ENCODE measurements at regions not wholly inside any gene's neighbourhood (a gene's known extent, or its start where the extent isn't known, plus 50 kb on each side); places are given as distances from the start of the nearest gene placed in this dataset.

GRCh38 chr13:111502957-111503356 lies 182.5 kb downstream of the TEX29 start:
- TF ChIP-seq, protein P1, sequence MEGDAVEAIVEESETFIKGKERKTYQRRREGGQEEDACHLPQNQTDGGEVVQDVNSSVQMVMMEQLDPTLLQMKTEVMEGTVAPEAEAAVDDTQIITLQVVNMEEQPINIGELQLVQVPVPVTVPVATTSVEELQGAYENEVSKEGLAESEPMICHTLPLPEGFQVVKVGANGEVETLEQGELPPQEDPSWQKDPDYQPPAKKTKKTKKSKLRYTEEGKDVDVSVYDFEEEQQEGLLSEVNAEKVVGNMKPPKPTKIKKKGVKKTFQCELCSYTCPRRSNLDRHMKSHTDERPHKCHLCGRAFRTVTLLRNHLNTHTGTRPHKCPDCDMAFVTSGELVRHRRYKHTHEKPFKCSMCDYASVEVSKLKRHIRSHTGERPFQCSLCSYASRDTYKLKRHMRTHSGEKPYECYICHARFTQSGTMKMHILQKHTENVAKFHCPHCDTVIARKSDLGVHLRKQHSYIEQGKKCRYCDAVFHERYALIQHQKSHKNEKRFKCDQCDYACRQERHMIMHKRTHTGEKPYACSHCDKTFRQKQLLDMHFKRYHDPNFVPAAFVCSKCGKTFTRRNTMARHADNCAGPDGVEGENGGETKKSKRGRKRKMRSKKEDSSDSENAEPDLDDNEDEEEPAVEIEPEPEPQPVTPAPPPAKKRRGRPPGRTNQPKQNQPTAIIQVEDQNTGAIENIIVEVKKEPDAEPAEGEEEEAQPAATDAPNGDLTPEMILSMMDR (IDR thresholded peaks at IDR 0.05), result no peak
- TF ChIP-seq ELF4 (CRISPR knock-in tag; IDR thresholded peaks at IDR 0.05; ENCODE audit: low read depth), result no peak
- no peak for TF ChIP-seq NFYB (CRISPR knock-in tag; conservative IDR thresholded peaks at IDR 0.05; ENCODE audit: low read depth)

Data from WTC11 (cell line).